ENCODE measurements at regions not wholly inside any gene's neighbourhood (a gene's known extent, or its start where the extent isn't known, plus 50 kb on each side); places are given as distances from the start of the nearest gene placed in this dataset.

DNA sequence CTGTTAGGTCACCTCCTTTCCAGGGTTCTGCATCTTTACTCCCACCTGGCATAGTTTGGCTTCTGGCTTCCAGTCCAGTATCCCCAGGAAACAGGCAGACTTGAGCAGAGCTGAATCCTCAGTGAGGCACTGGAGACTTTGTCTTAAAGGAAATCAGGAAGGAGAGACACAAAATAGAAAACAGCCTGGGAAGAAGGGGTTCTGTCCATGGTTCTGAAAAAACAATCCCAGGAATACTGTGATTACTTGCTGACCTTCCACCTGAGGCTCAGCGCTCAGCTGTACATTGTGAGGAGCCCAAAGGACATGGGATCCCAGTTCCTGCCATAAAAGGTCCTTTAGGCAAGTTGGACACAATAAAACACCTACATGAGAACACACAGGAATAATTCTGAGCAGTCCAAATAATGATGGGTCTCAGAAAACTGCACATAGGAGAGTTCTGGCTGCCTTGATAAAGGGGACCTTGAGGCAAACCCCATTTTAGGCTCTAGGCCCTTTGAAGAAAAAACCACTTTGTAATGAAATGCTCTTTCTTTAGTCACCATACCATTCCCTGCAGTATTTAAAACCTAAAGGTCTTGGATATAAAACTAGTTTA, 81.4 kb upstream of the CRHR1 start:
- Mint-ChIP-seq H3K36me3 (no peaks in the 10 kb centered on the region), H3K4me3 (no peak overlapping the region), H3K27me3 (peaks cover 8% of the 10 kb centered on the region), H3K9me3 (ENCODE audit: low read depth) (no peaks in the 10 kb centered on the region), H3K4me1 (ENCODE audit: low read depth) (peaks cover 9% of the 10 kb centered on the region), H3K27ac (no peak overlapping the region)

- H3K4me3 Mint-ChIP-seq, result no peak overlapping the region
- H3K27me3 Mint-ChIP-seq, result peaks cover 8% of the 10 kb centered on the region
- no peaks in the 10 kb centered on the region for H3K9me3 Mint-ChIP-seq (ENCODE audit: low read depth)
- no peaks in the 10 kb centered on the region for H3K36me3 Mint-ChIP-seq
- peaks cover 9% of the 10 kb centered on the region for H3K4me1 Mint-ChIP-seq (ENCODE audit: low read depth)
- H3K27ac Mint-ChIP-seq, result no peak overlapping the region
Observed at GRCh38 chr17:45703348-45703747, 80.8 kb upstream of the CRHR1 start.

GRCh38 chr17:45703806-45704205, 80.3 kb upstream of the CRHR1 start:
- H3K27me3 Mint-ChIP-seq, result peaks cover 8% of the 10 kb centered on the region
- peaks cover 9% of the 10 kb centered on the region for H3K4me1 Mint-ChIP-seq (ENCODE audit: low read depth)
- no peaks in the 10 kb centered on the region for H3K36me3 Mint-ChIP-seq
- H3K27ac Mint-ChIP-seq, result no peak overlapping the region
- H3K4me3 Mint-ChIP-seq, result no peak overlapping the region
- no peaks in the 10 kb centered on the region for H3K9me3 Mint-ChIP-seq (ENCODE audit: low read depth)

- H3K4me3 Mint-ChIP-seq, result no peak overlapping the region
- peaks cover 9% of the 10 kb centered on the region for H3K4me1 Mint-ChIP-seq (ENCODE audit: low read depth)
- peaks cover 8% of the 10 kb centered on the region for H3K27me3 Mint-ChIP-seq
- no peaks in the 10 kb centered on the region for H3K9me3 Mint-ChIP-seq (ENCODE audit: low read depth)
- H3K36me3 Mint-ChIP-seq, result no peaks in the 10 kb centered on the region
- no peak overlapping the region for H3K27ac Mint-ChIP-seq
Observed at GRCh38 chr17:45704251-45704650, 79.9 kb upstream of the CRHR1 start.

GRCh38 chr17:45705123-45706009, 78.8 kb upstream of the CRHR1 start:
- H3K27me3 Mint-ChIP-seq, result peaks cover 7% of the 10 kb centered on the region
- peaks cover under 1% of the 10 kb centered on the region for H3K36me3 Mint-ChIP-seq
- no peaks in the 10 kb centered on the region for H3K9me3 Mint-ChIP-seq (ENCODE audit: low read depth)
- no peak overlapping the region for H3K27ac Mint-ChIP-seq
- no peak overlapping the region for H3K4me3 Mint-ChIP-seq
- H3K4me1 Mint-ChIP-seq (ENCODE audit: low read depth), result peaks cover 9% of the 10 kb centered on the region

- Mint-ChIP-seq H3K9me3 (ENCODE audit: low read depth) (no peaks in the 10 kb centered on the region), H3K27me3 (peaks cover 9% of the 10 kb centered on the region), H3K27ac (no peak overlapping the region), H3K4me3 (no peak overlapping the region), H3K36me3 (peaks cover 3% of the 10 kb centered on the region), H3K4me1 (ENCODE audit: low read depth) (peaks cover 9% of the 10 kb centered on the region)
Observed at GRCh38 chr17:45706033-45706432, 78.1 kb upstream of the CRHR1 start.

- no peaks in the 10 kb centered on the region for H3K9me3 Mint-ChIP-seq (ENCODE audit: low read depth)
- peaks cover 3% of the 10 kb centered on the region for H3K36me3 Mint-ChIP-seq
- no peak overlapping the region for H3K27ac Mint-ChIP-seq
- no peak overlapping the region for H3K4me3 Mint-ChIP-seq
- H3K27me3 Mint-ChIP-seq, result peaks cover 6% of the 10 kb centered on the region
- H3K4me1 Mint-ChIP-seq (ENCODE audit: low read depth), result peaks cover 9% of the 10 kb centered on the region
Observed at GRCh38 chr17:45708707-45709290, 75.3 kb upstream of the CRHR1 start.

GRCh38 chr17:45709728-45710288, 74.3 kb upstream of the CRHR1 start:
- no peak overlapping the region for H3K27ac Mint-ChIP-seq
- H3K27me3 Mint-ChIP-seq, result peaks cover 6% of the 10 kb centered on the region
- no peak overlapping the region for H3K4me3 Mint-ChIP-seq
- no peaks in the 10 kb centered on the region for H3K9me3 Mint-ChIP-seq (ENCODE audit: low read depth)
- peaks cover 7% of the 10 kb centered on the region for H3K4me1 Mint-ChIP-seq (ENCODE audit: low read depth)
- H3K36me3 Mint-ChIP-seq, result peaks cover 3% of the 10 kb centered on the region

GRCh38 chr17:45715787-45716186, 68.3 kb upstream of the CRHR1 start:
- no peak overlapping the region for H3K27ac Mint-ChIP-seq
- peaks cover 16% of the 10 kb centered on the region for H3K27me3 Mint-ChIP-seq
- H3K36me3 Mint-ChIP-seq, result no peaks in the 10 kb centered on the region
- H3K4me3 Mint-ChIP-seq, result no peak overlapping the region
- H3K9me3 Mint-ChIP-seq (ENCODE audit: low read depth), result no peaks in the 10 kb centered on the region
- no peaks in the 10 kb centered on the region for H3K4me1 Mint-ChIP-seq (ENCODE audit: low read depth)

DNA sequence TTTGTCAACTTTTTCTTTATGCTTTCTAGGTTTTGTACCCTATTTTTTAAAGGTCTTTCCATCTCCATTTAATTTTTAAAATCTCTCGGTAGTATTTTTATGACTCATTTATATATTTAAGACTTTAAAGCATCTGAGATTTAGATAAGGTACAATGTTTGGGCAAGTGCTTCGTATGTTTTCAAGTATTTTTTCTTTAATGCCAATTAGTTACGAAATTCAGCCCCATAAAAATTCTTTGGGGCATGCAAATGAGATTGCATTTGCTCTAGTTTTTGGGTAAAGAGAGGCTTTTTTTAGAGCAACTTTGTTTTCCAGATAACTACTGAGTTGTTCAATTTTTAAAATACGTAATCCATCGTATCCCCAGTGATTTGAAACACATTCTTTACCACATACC, 65.3 kb upstream of the CRHR1 start:
- no peak overlapping the region for H3K27ac Mint-ChIP-seq
- no peaks in the 10 kb centered on the region for H3K4me1 Mint-ChIP-seq (ENCODE audit: low read depth)
- H3K27me3 Mint-ChIP-seq, result peaks cover 23% of the 10 kb centered on the region
- no peak overlapping the region for H3K4me3 Mint-ChIP-seq
- no peaks in the 10 kb centered on the region for H3K36me3 Mint-ChIP-seq
- no peaks in the 10 kb centered on the region for H3K9me3 Mint-ChIP-seq (ENCODE audit: low read depth)

DNA sequence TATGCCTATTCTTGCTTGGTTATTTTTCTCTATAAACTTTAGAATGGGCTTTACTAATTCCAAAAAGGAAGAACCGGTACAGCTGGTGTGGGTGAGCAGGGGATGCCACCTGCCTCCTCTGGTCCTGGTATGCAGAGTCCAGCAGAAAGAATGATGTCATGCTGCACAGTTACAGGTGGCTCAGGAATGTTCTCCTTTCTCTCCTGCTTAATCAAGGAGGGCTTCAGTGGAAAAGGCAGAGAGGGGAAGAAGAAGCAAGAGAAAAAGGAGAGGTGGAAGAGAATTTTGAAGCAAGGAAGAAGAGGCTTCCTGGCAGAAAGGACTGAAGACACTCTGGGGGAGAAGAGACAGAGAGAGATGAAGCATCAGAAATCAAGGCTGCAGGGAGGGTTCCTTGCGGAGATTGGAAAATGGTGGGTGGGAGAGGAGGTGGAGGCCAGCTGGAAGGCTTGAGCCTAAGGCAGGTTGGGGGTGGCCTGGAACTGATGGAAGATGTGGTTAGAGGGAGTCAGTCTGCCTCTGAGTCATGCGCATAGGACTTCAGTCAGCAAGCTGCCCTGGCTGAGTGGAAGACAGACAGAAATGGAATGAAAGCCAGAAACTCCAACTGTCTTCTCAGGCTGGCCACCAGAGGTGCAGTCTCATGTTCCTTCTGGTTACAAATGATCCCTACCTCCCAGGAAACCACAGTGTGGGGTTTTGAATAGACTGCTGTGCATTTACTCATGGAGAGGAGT, 64.6 kb upstream of the CRHR1 start:
- no peak overlapping the region for H3K4me3 Mint-ChIP-seq

GRCh38 chr17:45720386-45720785, 63.7 kb upstream of the CRHR1 start:
- Mint-ChIP-seq H3K27me3 (peaks cover 32% of the 10 kb centered on the region), H3K27ac (no peak overlapping the region)

More for the DNA sequence above, 64.6 kb upstream of the CRHR1 start:
- Mint-ChIP-seq H3K27me3 (peaks cover 26% of the 10 kb centered on the region), H3K4me1 (ENCODE audit: low read depth) (no peaks in the 10 kb centered on the region), H3K9me3 (ENCODE audit: low read depth) (peaks cover 4% of the 10 kb centered on the region), H3K27ac (no peak overlapping the region), H3K36me3 (no peaks in the 10 kb centered on the region)

GRCh38 chr17:45722161-45722560, 62.0 kb upstream of the CRHR1 start:
- Mint-ChIP-seq H3K27ac (no peak overlapping the region), H3K27me3 (peaks cover 32% of the 10 kb centered on the region), H3K4me3 (no peak overlapping the region), H3K36me3 (peaks cover 5% of the 10 kb centered on the region), H3K9me3 (ENCODE audit: low read depth) (peaks cover 13% of the 10 kb centered on the region), H3K4me1 (ENCODE audit: low read depth) (no peaks in the 10 kb centered on the region)

More at GRCh38 chr17:45720386-45720785, 63.7 kb upstream of the CRHR1 start:
- no peaks in the 10 kb centered on the region for H3K4me1 Mint-ChIP-seq (ENCODE audit: low read depth)
- H3K9me3 Mint-ChIP-seq (ENCODE audit: low read depth), result peaks cover 10% of the 10 kb centered on the region
- H3K4me3 Mint-ChIP-seq, result no peak overlapping the region
- peaks cover 5% of the 10 kb centered on the region for H3K36me3 Mint-ChIP-seq

DNA sequence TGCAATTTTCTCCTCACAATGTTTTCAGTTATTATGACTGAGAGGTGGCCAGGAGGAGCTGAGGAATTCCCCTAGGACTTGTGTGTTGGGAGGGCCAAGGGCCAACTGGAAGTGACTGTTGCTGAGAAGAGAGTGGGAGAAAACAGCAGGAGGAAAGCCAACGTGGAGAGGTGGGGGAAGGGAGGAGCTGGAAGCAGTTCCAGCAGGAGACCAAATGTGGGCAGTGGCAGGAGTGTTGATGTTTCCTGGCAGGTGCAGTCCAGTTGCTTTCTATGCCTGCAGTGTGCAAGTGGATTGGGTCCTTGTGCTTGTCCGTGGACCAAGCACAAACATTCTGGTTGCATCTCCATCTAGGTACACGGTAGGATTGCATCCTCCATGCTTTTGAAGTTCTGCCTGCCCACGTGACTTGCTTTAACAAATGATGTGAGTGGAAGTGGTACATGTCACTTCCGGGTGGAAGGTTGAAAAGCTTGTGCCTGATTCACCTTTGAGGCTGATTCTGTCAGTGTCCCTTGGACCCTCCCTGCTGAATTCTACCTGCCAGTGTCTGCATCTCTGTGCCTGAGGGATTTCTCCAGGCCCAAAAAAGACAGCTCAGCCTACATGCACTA, 54.7 kb upstream of the CRHR1 start:
- no peak overlapping the region for H3K4me3 Mint-ChIP-seq
- H3K36me3 Mint-ChIP-seq, result peaks cover 16% of the 10 kb centered on the region
- peaks cover 24% of the 10 kb centered on the region for H3K27me3 Mint-ChIP-seq
- no peak overlapping the region for H3K27ac Mint-ChIP-seq
- H3K4me1 Mint-ChIP-seq (ENCODE audit: low read depth), result no peaks in the 10 kb centered on the region
- H3K9me3 Mint-ChIP-seq (ENCODE audit: low read depth), result peaks cover 24% of the 10 kb centered on the region
